ENCODE measurements at regions not wholly inside any gene's neighbourhood (a gene's known extent, or its start where the extent isn't known, plus 50 kb on each side); places are given as distances from the start of the nearest gene placed in this dataset.

GRCh38 chr7:50838675-50839377, 56.1 kb upstream of the GRB10 start:
- Histone ChIP-seq H3K9ac (ENCODE audit: low read depth, low read length) (no peak overlapping the region), H3K4me3 (ENCODE audit: low read depth, low read length) (no peak overlapping the region), H3K36me3 (ENCODE audit: control insufficient read depth, insufficient read depth, low read length) (no peaks in the 10 kb centered on the region), H3K9me3 (ENCODE audit: control insufficient read depth, insufficient read depth, low read length) (no peaks in the 10 kb centered on the region), H3K4me1 (ENCODE audit: control insufficient read depth, insufficient read depth, low read length) (peaks cover 9% of the 10 kb centered on the region; the same call in 1 of the 2 replicates), H3K27me3 (ENCODE audit: control insufficient read depth, insufficient read depth, low read length) (peaks cover 3% of the 10 kb centered on the region; the same call in 1 of the 2 replicates), H3K27ac (ENCODE audit: low read depth, low read length) (no peak overlapping the region)

GRCh38 chr7:50837965-50838364, 55.3 kb upstream of the GRB10 start:
- H3K9me3 ChIP-seq (ENCODE audit: control insufficient read depth, insufficient read depth, low read length): no peaks in the 10 kb centered on the region
- H3K27ac ChIP-seq (ENCODE audit: low read depth, low read length): no peak overlapping the region
- no peak overlapping the region for H3K4me3 ChIP-seq (ENCODE audit: low read depth, low read length)
- peaks cover 3% of the 10 kb centered on the region; the same call in 1 of the 2 replicates for H3K27me3 ChIP-seq (ENCODE audit: control insufficient read depth, insufficient read depth, low read length)
- no peak overlapping the region for H3K9ac ChIP-seq (ENCODE audit: low read depth, low read length)
- H3K4me1 ChIP-seq (ENCODE audit: control insufficient read depth, insufficient read depth, low read length): peaks cover 9% of the 10 kb centered on the region; the same call in 1 of the 2 replicates
- no peaks in the 10 kb centered on the region for H3K36me3 ChIP-seq (ENCODE audit: control insufficient read depth, insufficient read depth, low read length)

GRCh38 chr7:50836646-50837045, 54.0 kb upstream of the GRB10 start:
- Histone ChIP-seq H3K27ac (ENCODE audit: low read depth, low read length) (no peak overlapping the region), H3K4me3 (ENCODE audit: low read depth, low read length) (no peak overlapping the region), H3K4me1 (ENCODE audit: control insufficient read depth, insufficient read depth, low read length) (peaks cover 9% of the 10 kb centered on the region; the same call in 1 of the 2 replicates), H3K9ac (ENCODE audit: low read depth, low read length) (no peak overlapping the region), H3K36me3 (ENCODE audit: control insufficient read depth, insufficient read depth, low read length) (no peaks in the 10 kb centered on the region), H3K9me3 (ENCODE audit: control insufficient read depth, insufficient read depth, low read length) (no peaks in the 10 kb centered on the region), H3K27me3 (ENCODE audit: control insufficient read depth, insufficient read depth, low read length) (peaks cover 3% of the 10 kb centered on the region; the same call in 1 of the 2 replicates)

- no peak overlapping the region for H3K27ac ChIP-seq (ENCODE audit: low read depth, low read length)
- H3K9ac ChIP-seq (ENCODE audit: low read depth, low read length): no peak overlapping the region
- no peaks in the 10 kb centered on the region for H3K9me3 ChIP-seq (ENCODE audit: control insufficient read depth, insufficient read depth, low read length)
- peaks cover 3% of the 10 kb centered on the region; the same call in 1 of the 2 replicates for H3K27me3 ChIP-seq (ENCODE audit: control insufficient read depth, insufficient read depth, low read length)
- H3K4me3 ChIP-seq (ENCODE audit: low read depth, low read length): no peak overlapping the region
- H3K36me3 ChIP-seq (ENCODE audit: control insufficient read depth, insufficient read depth, low read length): no peaks in the 10 kb centered on the region
- H3K4me1 ChIP-seq (ENCODE audit: control insufficient read depth, insufficient read depth, low read length): peaks cover 9% of the 10 kb centered on the region; the same call in 1 of the 2 replicates
Observed at GRCh38 chr7:50835156-50835555, 52.5 kb upstream of the GRB10 start.

- Histone ChIP-seq H3K4me3 (ENCODE audit: low read depth, low read length) (no peak overlapping the region), H3K27ac (ENCODE audit: low read depth, low read length) (no peak overlapping the region), H3K36me3 (ENCODE audit: control insufficient read depth, insufficient read depth, low read length) (no peaks in the 10 kb centered on the region), H3K9me3 (ENCODE audit: control insufficient read depth, insufficient read depth, low read length) (no peaks in the 10 kb centered on the region), H3K9ac (ENCODE audit: low read depth, low read length) (no peak overlapping the region), H3K4me1 (ENCODE audit: control insufficient read depth, insufficient read depth, low read length) (peaks cover 9% of the 10 kb centered on the region; the same call in 1 of the 2 replicates), H3K27me3 (ENCODE audit: control insufficient read depth, insufficient read depth, low read length) (peaks cover 3% of the 10 kb centered on the region; the same call in 1 of the 2 replicates)
Observed at GRCh38 chr7:50834679-50835078, 52.0 kb upstream of the GRB10 start.

GRCh38 chr7:50834031-50834535, 51.4 kb upstream of the GRB10 start:
- no peak overlapping the region for H3K9ac ChIP-seq (ENCODE audit: low read depth, low read length)
- H3K27ac ChIP-seq (ENCODE audit: low read depth, low read length): no peak overlapping the region
- H3K27me3 ChIP-seq (ENCODE audit: control insufficient read depth, insufficient read depth, low read length): peaks cover 3% of the 10 kb centered on the region; the same call in 1 of the 2 replicates

GRCh38 chr7:50832744-50833143, 50.0 kb upstream of the GRB10 start:
- Histone ChIP-seq H3K4me3 (ENCODE audit: low read depth, low read length) (no peak overlapping the region), H3K27me3 (ENCODE audit: control insufficient read depth, insufficient read depth, low read length) (no peaks in the 10 kb centered on the region; the same call in 1 of the 2 replicates), H3K9me3 (ENCODE audit: control insufficient read depth, insufficient read depth, low read length) (no peaks in the 10 kb centered on the region), H3K9ac (ENCODE audit: low read depth, low read length) (no peak overlapping the region), H3K27ac (ENCODE audit: low read depth, low read length) (no peak overlapping the region), H3K4me1 (ENCODE audit: control insufficient read depth, insufficient read depth, low read length) (no peaks in the 10 kb centered on the region), H3K36me3 (ENCODE audit: control insufficient read depth, insufficient read depth, low read length) (no peaks in the 10 kb centered on the region)

More at GRCh38 chr7:50834031-50834535, 51.4 kb upstream of the GRB10 start:
- H3K4me1 ChIP-seq (ENCODE audit: control insufficient read depth, insufficient read depth, low read length): peaks cover 7% of the 10 kb centered on the region; the same call in 1 of the 2 replicates
- H3K9me3 ChIP-seq (ENCODE audit: control insufficient read depth, insufficient read depth, low read length): no peaks in the 10 kb centered on the region
- no peaks in the 10 kb centered on the region for H3K36me3 ChIP-seq (ENCODE audit: control insufficient read depth, insufficient read depth, low read length)
- H3K4me3 ChIP-seq (ENCODE audit: low read depth, low read length): no peak overlapping the region

All from HUES48 (cell line).